ENCODE measurements at regions not wholly inside any gene's neighbourhood (a gene's known extent, or its start where the extent isn't known, plus 50 kb on each side); places are given as distances from the start of the nearest gene placed in this dataset.

DNA sequence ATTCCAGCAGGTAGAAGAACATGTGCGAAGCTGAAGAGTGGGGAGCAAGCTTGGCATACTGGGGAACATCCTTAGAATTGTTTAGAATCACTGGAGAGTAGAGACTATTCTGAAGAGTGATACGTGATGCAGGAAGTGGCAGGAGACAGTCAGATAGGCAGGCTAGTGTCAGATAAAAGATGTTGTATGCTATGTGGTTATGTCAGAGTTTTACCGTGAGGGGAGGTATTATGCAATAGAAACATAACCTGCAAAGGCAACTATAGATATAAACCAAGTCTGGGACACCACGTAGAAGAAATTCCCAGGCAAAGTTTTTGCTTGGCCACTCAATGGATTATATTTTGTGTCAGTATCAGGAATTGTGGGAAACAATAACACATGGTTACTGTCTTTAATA, 62.0 kb upstream of the ZSWIM2 start:
- H3K4me1 Mint-ChIP-seq (ENCODE audit: low read depth) = no peaks in the 10 kb centered on the region
- intact Hi-C loops (cut with micrococcal nuclease) = no loop called here
- no peaks in the 10 kb centered on the region for H3K9me3 Mint-ChIP-seq
- no peak for DNase-seq (ENCODE audit: low spot score)
- H3K36me3 Mint-ChIP-seq (ENCODE audit: low read depth) = no peaks in the 10 kb centered on the region
- H3K27me3 Mint-ChIP-seq (ENCODE audit: insufficient read depth) = no peaks in the 10 kb centered on the region
- no peak overlapping the region for H3K4me3 Mint-ChIP-seq
- H3K27ac Mint-ChIP-seq = no peak overlapping the region

DNA sequence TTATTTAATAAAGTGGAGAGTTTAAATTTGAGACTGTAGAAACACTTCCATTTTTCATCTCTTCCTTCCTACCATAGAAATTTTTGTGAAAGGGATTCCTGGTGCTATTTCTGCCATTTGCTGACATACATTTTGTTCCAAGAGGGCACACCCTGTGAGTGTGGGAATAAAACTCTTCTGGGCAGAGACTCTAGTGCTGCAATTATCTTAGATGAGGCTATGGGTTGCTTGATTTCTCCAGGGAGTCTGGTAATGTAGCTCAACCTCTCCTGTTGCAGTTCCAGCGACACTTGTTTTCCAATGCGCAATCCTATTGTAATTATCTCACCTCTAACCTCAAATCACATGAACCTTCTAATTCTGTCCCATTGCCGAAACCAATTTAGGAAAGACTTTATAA, 60.1 kb upstream of the ZSWIM2 start:
- H3K4me1 Mint-ChIP-seq (ENCODE audit: low read depth) = no peaks in the 10 kb centered on the region
- H3K4me3 Mint-ChIP-seq = no peak overlapping the region
- H3K27ac Mint-ChIP-seq = no peak overlapping the region
- no peaks in the 10 kb centered on the region for H3K9me3 Mint-ChIP-seq
- no peaks in the 10 kb centered on the region for H3K27me3 Mint-ChIP-seq (ENCODE audit: insufficient read depth)
- H3K36me3 Mint-ChIP-seq (ENCODE audit: low read depth) = no peaks in the 10 kb centered on the region
- no peak for DNase-seq (ENCODE audit: low spot score)
- intact Hi-C loops (cut with micrococcal nuclease) = no loop called here

DNA sequence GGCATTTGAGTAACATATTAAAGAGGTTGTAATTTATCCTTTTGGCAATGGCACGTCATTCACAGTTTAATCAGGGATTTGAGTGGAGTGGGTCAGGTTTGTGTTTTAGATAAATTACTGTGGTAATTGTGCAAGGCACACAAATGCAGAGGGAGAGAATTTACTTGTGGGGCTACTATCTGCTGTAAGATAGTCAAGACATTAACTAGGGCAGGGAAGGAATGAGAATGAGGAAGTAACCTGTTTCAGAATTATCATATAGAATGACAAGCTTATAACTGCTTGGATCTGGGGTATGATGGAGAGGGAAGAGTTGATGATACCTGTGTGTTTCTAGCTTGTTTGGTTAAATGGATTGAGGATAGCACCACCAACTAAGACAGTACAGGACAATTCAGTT, 58.9 kb upstream of the ZSWIM2 start:
- H3K27ac Mint-ChIP-seq = no peak overlapping the region
- intact Hi-C loops (cut with micrococcal nuclease) = no loop called here
- no peaks in the 10 kb centered on the region for H3K27me3 Mint-ChIP-seq (ENCODE audit: insufficient read depth)
- no peak overlapping the region for H3K4me3 Mint-ChIP-seq
- no peak for DNase-seq (ENCODE audit: low spot score)
- H3K9me3 Mint-ChIP-seq = no peaks in the 10 kb centered on the region
- H3K4me1 Mint-ChIP-seq (ENCODE audit: low read depth) = no peaks in the 10 kb centered on the region
- H3K36me3 Mint-ChIP-seq (ENCODE audit: low read depth) = no peaks in the 10 kb centered on the region

DNA sequence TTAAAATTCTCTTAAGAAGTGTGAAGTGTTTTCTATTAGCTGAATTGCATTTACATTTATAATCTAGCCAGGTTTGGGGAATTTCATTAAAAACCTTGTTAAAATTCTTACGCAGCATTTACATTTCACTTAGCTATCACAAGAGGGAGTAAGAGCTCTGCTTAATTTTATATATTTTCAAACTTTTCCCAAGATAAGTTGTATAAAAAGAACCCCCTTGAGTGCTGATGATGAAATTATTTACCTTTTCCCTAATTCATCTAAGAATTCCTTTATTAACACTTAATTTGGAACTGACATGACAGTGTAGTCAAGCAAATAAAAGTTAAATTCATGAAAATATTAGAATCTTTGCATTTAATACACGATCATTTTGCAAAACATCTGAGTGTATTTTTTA, 54.2 kb upstream of the ZSWIM2 start:
- H3K4me1 Mint-ChIP-seq (ENCODE audit: low read depth) = no peaks in the 10 kb centered on the region
- no peaks in the 10 kb centered on the region for H3K36me3 Mint-ChIP-seq (ENCODE audit: low read depth)
- no peak overlapping the region for H3K27ac Mint-ChIP-seq
- intact Hi-C loops (cut with micrococcal nuclease) = no loop called here
- H3K27me3 Mint-ChIP-seq (ENCODE audit: insufficient read depth) = no peaks in the 10 kb centered on the region
- no peak for DNase-seq (ENCODE audit: low spot score)
- no peak overlapping the region for H3K4me3 Mint-ChIP-seq
- H3K9me3 Mint-ChIP-seq = no peaks in the 10 kb centered on the region

All from activated T-helper 1 cell treated with anti-CD3 and anti-CD28 coated beads, Interleukin-12 subunit alpha, Interleukin-12 subunit beta, Interleukin-2, Interleukin-4 antibody, amounts not matched to agents 30 ng/mL and 10 ng/mL and 1 ng/mL, durations not matched to agents 14 hours and 24 hours and 36 hours (primary cell).